K562 (cell line): ENCODE measurements at regions not wholly inside any gene's neighbourhood (a gene's known extent, or its start where the extent isn't known, plus 50 kb on each side); places are given as distances from the start of the nearest gene placed in this dataset.

ENCODE experiments used
- ATAC-seq: fragments of 200-7000 bp; cut with Tn5 transposase; 3 replicates; pipeline ENCODE4 v1.9.1; 2020; ENCODE audit warnings: moderate library complexity
- BruUV-seq: library from RNA; stranded (reverse); fragments of 400-500 nt; replicated peaks from 2 replicates; lab custom pipeline; 2021; lab: Mats Ljungman, UMichigan
- CTCF ChIA-PET: fragments of 300-600 bp; formaldehyde crosslinking; extraction: SDS; loops from one replicate; lab custom pipeline; 2021; ENCODE audit warnings: low intra/inter-chr PET ratio; lab: Yijun Ruan, JAX
- POLR2A ChIA-PET: fragments of 300-600, 350-650 bp; sonication (Branson Sonifier 250); formaldehyde crosslinking; extraction: SDS; loops from one replicate; lab custom pipeline; 2021; ENCODE audit warnings: antibody characterized with exemption, inconsistent platforms; lab: Yijun Ruan, JAX
- DNase-seq, 4 experiments: peaks; one replicate each; pipeline versions ENCODE4 v3.0.0 to v3.0.0-alpha.2; 2011 to 2018; ENCODE audit warnings: low spot score in 3 of 4, mixed read lengths in 3 of 4; ENCODE audit errors: extremely low read depth in 1 of 4
- FAIRE-seq: peaks from 2 replicates; lab custom pipeline; 2011; peaks lifted over from hg19 to GRCh38; lab: Jason Lieb, UNC
- H2AFZ ChIP-seq: 2 replicates; pipeline ENCODE4 v1.6.0; 2011; ENCODE audit warnings: low read depth, low read length, control low read depth, inconsistent platforms
- H3K27ac ChIP-seq: fragments of 200-600 bp; 3 replicates; pipeline ENCODE4 v1.8.0; 2011; ENCODE audit warnings: low read depth, mild to moderate bottlenecking, control low read depth, inconsistent platforms, low read length, moderate library complexity, mixed read lengths; ENCODE audit errors: extremely low read depth
- H3K27me3 ChIP-seq, 2 experiments: fragments of 300-600 bp in 1 of 2; 2 replicates in 1 of 2; 3 replicates in 1 of 2; pipeline versions ENCODE4 v1.6.0 to v1.8.0; 2011; ENCODE audit warnings: inconsistent platforms in 2 of 2, low read length in 2 of 2, mild to moderate bottlenecking in 1 of 2, mixed read lengths in 1 of 2, moderate library complexity in 1 of 2; ENCODE audit not compliant: control insufficient read depth in 2 of 2, insufficient read depth in 2 of 2
- H3K36me3 ChIP-seq: fragments of 300-600 bp; 3 replicates; pipeline ENCODE4 v1.8.0; 2011; ENCODE audit warnings: mild to moderate bottlenecking, low read length, inconsistent platforms; ENCODE audit not compliant: control insufficient read depth, insufficient read depth
- H3K4me1 ChIP-seq, 2 experiments: fragments of 200-600 bp in 1 of 2; replicated peaks in 1 of 2; 2 replicates in 1 of 2; 3 replicates in 1 of 2; pipeline versions ENCODE4 v1.5.1 to v1.8.0; 2011; ENCODE audit warnings: inconsistent platforms in 2 of 2, low read length in 2 of 2, mild to moderate bottlenecking in 1 of 2, mixed read lengths in 1 of 2, moderate library complexity in 1 of 2; ENCODE audit not compliant: control insufficient read depth in 2 of 2, insufficient read depth in 2 of 2
- H3K4me2 ChIP-seq: 2 replicates; pipeline ENCODE4 v1.6.1; 2011; ENCODE audit warnings: low read length, control low read depth, inconsistent platforms, mixed read lengths; ENCODE audit not compliant: insufficient read depth
- H3K4me3 ChIP-seq: fragments of 200-600 bp; sonication (generic), shearing (Covaris generic); 2 replicates; pipeline ENCODE4 v1.5.1; 2016; ENCODE audit warnings: control low read depth, inconsistent platforms
- H3K79me2 ChIP-seq: fragments of 200-600 bp; 3 replicates; pipeline ENCODE4 v1.8.0; 2011; ENCODE audit warnings: low read length, inconsistent platforms; ENCODE audit not compliant: control insufficient read depth, insufficient read depth
- H3K9ac ChIP-seq, 2 experiments: 2 replicates each; pipeline versions ENCODE4 v1.6.0 to v1.6.1; 2011; ENCODE audit warnings: low read depth in 2 of 2, low read length in 2 of 2, control low read depth in 1 of 2, inconsistent platforms in 1 of 2, mild to moderate bottlenecking in 1 of 2, mixed read lengths in 1 of 2; ENCODE audit not compliant: insufficient read depth in 1 of 2
- H3K9me1 ChIP-seq: one replicate; pipeline ENCODE4 v1.6.0; 2011; ENCODE audit warnings: inconsistent platforms, mild to moderate bottlenecking, low read length, moderate library complexity; ENCODE audit not compliant: control insufficient read depth, insufficient read depth
- H3K9me3 ChIP-seq: replicated peaks from 2 replicates; pipeline ENCODE4 v1.5.1; 2011; ENCODE audit warnings: low read depth, low read length, inconsistent platforms; ENCODE audit not compliant: control insufficient read depth, insufficient read depth
- H4K20me1 ChIP-seq: replicated peaks from 2 replicates; pipeline ENCODE4 v1.6.1; 2011; ENCODE audit warnings: low read length, inconsistent platforms, mixed read lengths; ENCODE audit not compliant: control insufficient read depth, insufficient read depth
- BRCA1 ChIP-seq, 2 experiments: fragments of 450-650 bp in 1 of 2; sonication (generic) in 1 of 2; formaldehyde crosslinking in 1 of 2; IDR thresholded peaks; 2 replicates each; pipeline versions ENCODE4 v1.5.0 to v1.6.1; 2017 to 2020; ENCODE audit warnings: mild to moderate bottlenecking in 1 of 2, missing genetic modification reagents in 1 of 2
- CCAR2 ChIP-seq: fragments of 200-400 bp; formaldehyde crosslinking; IDR thresholded peaks from 2 replicates; pipeline ENCODE4 v1.6.1; 2017; ENCODE audit warnings: mild to moderate bottlenecking, low read depth, low read length
- ERF ChIP-seq: fragments of 450-650 bp; formaldehyde crosslinking; IDR thresholded peaks from 2 replicates; pipeline ENCODE4 v1.4.0; 2020; ENCODE audit warnings: mild to moderate bottlenecking, mixed read lengths
- HMG20A ChIP-seq: fragments of 450-650 bp; formaldehyde crosslinking; conservative IDR thresholded peaks from 2 replicates; pipeline ENCODE4 v1.4.0; 2020; ENCODE audit warnings: mild to moderate bottlenecking, mixed read lengths
- HNRNPH1 ChIP-seq: fragments of 200-400 bp; formaldehyde crosslinking; optimal IDR thresholded peaks from 2 replicates; pipeline ENCODE3; 2017; ENCODE audit warnings: low read depth, mild to moderate bottlenecking, low read length, moderate library complexity
- NFYB ChIP-seq: IDR thresholded peaks from 2 replicates; pipeline ENCODE4 v1.6.1; 2011; ENCODE audit warnings: mild to moderate bottlenecking, moderate library complexity; ENCODE audit not compliant: insufficient read length; ENCODE audit errors: extremely low read depth
- SRSF3 ChIP-seq: fragments of 200-400 bp; formaldehyde crosslinking; IDR thresholded peaks from 2 replicates; pipeline ENCODE4 v1.6.1; 2016; ENCODE audit warnings: mild to moderate bottlenecking, low read length, moderate library complexity; ENCODE audit not compliant: insufficient read depth
- STAT5A ChIP-seq: IDR thresholded peaks from 2 replicates; pipeline ENCODE4 v1.6.1; 2012; ENCODE audit warnings: low read length, inconsistent platforms, borderline replicate concordance
- TARDBP ChIP-seq: fragments of 450-650 bp; IDR thresholded peaks from 2 replicates; pipeline ENCODE4 v1.6.1; 2016
- TCF3 ChIP-seq: sonication (generic); formaldehyde crosslinking; IDR thresholded peaks from 2 replicates; pipeline ENCODE4 v1.4.0; 2020; ENCODE audit warnings: mild to moderate bottlenecking, missing genetic modification reagents
- ZBTB17 ChIP-seq: fragments of 450-650 bp; formaldehyde crosslinking; IDR thresholded peaks from 2 replicates; pipeline ENCODE4 v1.4.0; 2020; ENCODE audit warnings: mild to moderate bottlenecking
- ZNF121 ChIP-seq: sonication (generic); formaldehyde crosslinking; conservative IDR thresholded peaks from 2 replicates; pipeline ENCODE4 v1.8.0; 2022; ENCODE audit warnings: missing genetic modification reagents
- ZNF282 ChIP-seq: sonication (generic); formaldehyde crosslinking; IDR thresholded peaks from 2 replicates; pipeline ENCODE4 v1.8.1; 2023; ENCODE audit warnings: missing genetic modification reagents
- ZNF444 ChIP-seq: fragments of 250-450 bp; sonication (Bioruptor Pico); IDR thresholded peaks from 2 replicates; pipeline ENCODE4 v1.4.0; 2020; ENCODE audit warnings: mild to moderate bottlenecking, moderate library complexity
- WGBS: fragments of 100-300 bp; shearing (Covaris generic); methylation state at CpG from one replicate; pipeline ENCODE4 v1.1.6; 2016; ENCODE audit warnings: low coverage, mixed read lengths; ENCODE audit not compliant: insufficient coverage; ENCODE audit errors: missing lambda C conversion rate; 5-methylcytosine and 5-hydroxymethylcytosine counted together
- in situ Hi-C: fragments of 300-500 bp; cut with MboI; formaldehyde crosslinking; loops from 4 replicates; pipeline ENCODE4 v1.15.0; 2018; ENCODE audit warnings: inconsistent platforms, mixed read lengths
- intact Hi-C: fragments of 100-400 bp; cut with micrococcal nuclease; formaldehyde crosslinking; loops from 2 replicates; pipeline ENCODE4 v1.14.2; 2022
- TF ChIP-seq, protein P1 (sequence below): fragments of 450-650 bp; IDR thresholded peaks from 2 replicates; pipeline ENCODE4 v1.6.1; 2018; ENCODE audit not compliant: partially characterized antibody

DNA sequence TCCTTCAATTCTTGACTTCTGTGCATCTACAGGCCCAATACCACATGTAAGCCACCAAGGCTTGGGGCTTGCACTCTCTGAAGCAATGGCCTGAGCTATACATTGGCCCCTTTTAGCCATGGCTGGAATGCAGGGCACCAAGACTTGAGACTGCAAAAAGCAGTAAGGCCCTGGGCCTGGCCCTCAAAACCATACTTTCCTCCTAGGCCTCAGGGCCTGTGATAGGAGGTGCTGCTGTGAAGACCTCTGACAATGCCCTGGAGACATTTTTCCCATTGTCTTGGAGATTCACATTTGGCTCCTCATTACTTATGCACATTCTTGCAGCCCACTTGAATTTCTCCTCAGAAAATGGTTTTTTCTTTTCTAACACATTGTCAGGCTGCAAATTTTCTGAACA is 68.5 kb upstream of the FSTL5 start:
- CTCF ChIA-PET = no interaction called here
- no peak overlapping the region for H2AFZ ChIP-seq
- H4K20me1 ChIP-seq = no peaks in the 10 kb centered on the region
- no peak for FAIRE-seq
- H3K9me3 ChIP-seq = no peaks in the 10 kb centered on the region
- intact Hi-C loops (no loop called here), in situ Hi-C loops (no loop called here)
- no peak overlapping the region for H3K27ac ChIP-seq
- no TSS peak for BruUV-seq
- H3K27me3 ChIP-seq = no peaks in the 10 kb centered on the region
- H3K9me1 ChIP-seq = no peaks in the 10 kb centered on the region
- no peaks in the 10 kb centered on the region for H3K79me2 ChIP-seq
- no peak for ATAC-seq
- no peak overlapping the region for H3K9ac ChIP-seq
- no peak for DNase-seq
- no peaks in the 10 kb centered on the region for H3K4me1 ChIP-seq
- no peak for TF ChIP-seq CCAR2
- no peak for TF ChIP-seq HMG20A (CRISPR knock-in tag)
- no peak for TF ChIP-seq TARDBP
- TF ChIP-seq ZBTB17 (CRISPR knock-in tag) = no peak
- no peak for TF ChIP-seq BRCA1 (IDR thresholded peaks at IDR 0.05)
- TF ChIP-seq BRCA1 (CRISPR knock-in tag; IDR thresholded peaks at IDR 0.05) = no peak
- TF ChIP-seq SRSF3 = no peak
- TF ChIP-seq TCF3 = no peak
- TF ChIP-seq ZNF282 (CRISPR knock-in tag) = no peak
- TF ChIP-seq ERF = no peak
- POLR2A ChIA-PET = no interaction called here
- no peaks in the 10 kb centered on the region for H3K36me3 ChIP-seq
- H3K4me2 ChIP-seq = no peak overlapping the region
- H3K4me3 ChIP-seq = no peak overlapping the region

DNA sequence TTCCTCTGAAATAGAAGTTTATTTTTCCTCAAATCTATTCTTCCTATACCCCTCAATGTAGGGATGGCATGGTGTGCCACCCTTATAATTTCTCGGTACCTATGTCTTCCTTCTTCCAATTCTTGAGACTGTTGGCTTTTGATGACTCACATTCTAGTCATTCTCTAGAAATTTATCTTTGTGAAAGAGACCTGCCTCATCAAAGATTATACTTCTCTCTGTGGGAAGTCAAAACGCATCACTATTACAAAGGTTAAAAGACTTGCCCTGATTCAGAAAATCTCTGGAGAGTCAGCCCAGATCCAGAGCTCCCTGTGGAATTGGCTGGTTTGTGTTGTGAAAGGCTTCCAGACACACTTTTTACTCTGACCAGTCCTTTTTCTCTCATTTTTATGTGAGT is 65.9 kb upstream of the FSTL5 start:
- Histone ChIP-seq H3K79me2 (no peaks in the 10 kb centered on the region), H3K4me1 (no peaks in the 10 kb centered on the region), H3K4me3 (no peak overlapping the region), H3K9me3 (no peaks in the 10 kb centered on the region), H2AFZ (no peak overlapping the region), H4K20me1 (no peaks in the 10 kb centered on the region), H3K9me1 (no peaks in the 10 kb centered on the region), H3K36me3 (no peaks in the 10 kb centered on the region), H3K4me2 (no peak overlapping the region), H3K9ac (no peak overlapping the region), H3K27ac (no peak overlapping the region), H3K27me3 (no peaks in the 10 kb centered on the region)
- ChIA-PET CTCF (no interaction called here), POLR2A (no interaction called here)
- no peak for FAIRE-seq
- in situ Hi-C loops = no loop called here
- intact Hi-C loops = no loop called here
- WGBS = 0% methylated on average over 2 of the region's 2 CpGs
- no TSS peak for BruUV-seq
- no peak for DNase-seq
- ATAC-seq = no peak
- TF ChIP-seq ZNF444 (CRISPR knock-in tag) = no peak
- TF ChIP-seq, protein P1, sequence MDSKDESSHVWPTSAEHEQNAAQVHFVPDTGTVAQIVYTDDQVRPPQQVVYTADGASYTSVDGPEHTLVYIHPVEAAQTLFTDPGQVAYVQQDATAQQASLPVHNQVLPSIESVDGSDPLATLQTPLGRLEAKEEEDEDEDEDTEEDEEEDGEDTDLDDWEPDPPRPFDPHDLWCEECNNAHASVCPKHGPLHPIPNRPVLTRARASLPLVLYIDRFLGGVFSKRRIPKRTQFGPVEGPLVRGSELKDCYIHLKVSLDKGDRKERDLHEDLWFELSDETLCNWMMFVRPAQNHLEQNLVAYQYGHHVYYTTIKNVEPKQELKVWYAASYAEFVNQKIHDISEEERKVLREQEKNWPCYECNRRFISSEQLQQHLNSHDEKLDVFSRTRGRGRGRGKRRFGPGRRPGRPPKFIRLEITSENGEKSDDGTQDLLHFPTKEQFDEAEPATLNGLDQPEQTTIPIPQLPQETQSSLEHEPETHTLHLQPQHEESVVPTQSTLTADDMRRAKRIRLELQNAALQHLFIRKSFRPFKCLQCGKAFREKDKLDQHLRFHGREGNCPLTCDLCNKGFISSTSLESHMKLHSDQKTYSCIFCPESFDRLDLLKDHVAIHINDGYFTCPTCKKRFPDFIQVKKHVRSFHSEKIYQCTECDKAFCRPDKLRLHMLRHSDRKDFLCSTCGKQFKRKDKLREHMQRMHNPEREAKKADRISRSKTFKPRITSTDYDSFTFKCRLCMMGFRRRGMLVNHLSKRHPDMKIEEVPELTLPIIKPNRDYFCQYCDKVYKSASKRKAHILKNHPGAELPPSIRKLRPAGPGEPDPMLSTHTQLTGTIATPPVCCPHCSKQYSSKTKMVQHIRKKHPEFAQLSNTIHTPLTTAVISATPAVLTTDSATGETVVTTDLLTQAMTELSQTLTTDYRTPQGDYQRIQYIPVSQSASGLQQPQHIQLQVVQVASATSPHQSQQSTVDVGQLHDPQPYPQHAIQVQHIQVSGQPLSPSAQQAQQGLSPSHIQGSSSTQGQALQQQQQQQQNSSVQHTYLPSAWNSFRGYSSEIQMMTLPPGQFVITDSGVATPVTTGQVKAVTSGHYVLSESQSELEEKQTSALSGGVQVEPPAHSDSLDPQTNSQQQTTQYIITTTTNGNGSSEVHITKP = no peak
- TF ChIP-seq STAT5A = no peak
- no peak for TF ChIP-seq ZNF121 (CRISPR knock-in tag)
- TF ChIP-seq HNRNPH1 = no peak
- no peak for TF ChIP-seq NFYB
